GM11168 (cell line): ENCODE measurements at regions not wholly inside any gene's neighbourhood (a gene's known extent, or its start where the extent isn't known, plus 50 kb on each side); places are given as distances from the start of the nearest gene placed in this dataset.

Experiments
- in situ Hi-C: fragments of 300-500 bp; cut with MboI; formaldehyde crosslinking; loops from one replicate; pipeline ENCODE4 v1.12.0; 2022; ENCODE audit warnings: low sequenced_read_pairs; ENCODE audit not compliant: unreplicated experiment

GRCh38 chr20:63073738-63074065 lies 66.9 kb upstream of the BHLHE23 start:
- in situ Hi-C loops = no loop called here

GRCh38 chr20:63072991-63073737 lies 66.4 kb upstream of the BHLHE23 start:
- in situ Hi-C loops = no loop called here

DNA sequence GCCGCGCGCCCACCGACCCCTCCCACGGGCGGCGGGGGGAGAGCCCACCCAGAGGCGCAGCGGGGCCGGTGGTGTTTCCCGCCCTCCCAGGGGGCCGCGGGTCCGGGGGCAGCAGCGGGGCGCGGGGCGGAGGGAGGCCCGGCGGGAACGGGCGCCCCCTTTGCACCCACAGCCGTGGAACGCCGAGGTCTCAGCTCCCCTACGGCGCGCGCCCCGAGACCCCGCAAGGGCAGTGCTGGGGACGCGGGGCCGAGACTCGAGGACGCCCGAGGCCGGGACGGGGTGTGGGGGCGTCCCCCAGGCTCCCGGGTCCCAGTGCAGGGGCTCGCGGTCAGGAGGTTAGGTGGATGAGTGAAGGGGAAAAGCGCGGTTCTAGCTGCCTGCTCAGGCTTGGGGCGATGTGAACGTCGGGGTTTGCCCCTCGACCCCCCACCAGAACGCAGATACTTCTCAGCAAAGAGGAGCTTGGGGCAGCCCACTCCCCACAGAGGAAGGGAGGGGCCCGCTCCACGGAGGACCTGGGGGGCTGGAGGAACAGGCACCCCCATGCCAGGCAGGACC lies 65.5 kb upstream of the BHLHE23 start:
- in situ Hi-C loops = no loop called here

GRCh38 chr20:63071541-63072181 lies 64.9 kb upstream of the BHLHE23 start:
- in situ Hi-C loops = no loop called here

GRCh38 chr20:63070771-63071540 lies 64.2 kb upstream of the BHLHE23 start:
- in situ Hi-C loops = no loop called here

- in situ Hi-C loops = no loop called here
Measured at GRCh38 chr20:63070301-63070625, 63.5 kb upstream of the BHLHE23 start.

DNA sequence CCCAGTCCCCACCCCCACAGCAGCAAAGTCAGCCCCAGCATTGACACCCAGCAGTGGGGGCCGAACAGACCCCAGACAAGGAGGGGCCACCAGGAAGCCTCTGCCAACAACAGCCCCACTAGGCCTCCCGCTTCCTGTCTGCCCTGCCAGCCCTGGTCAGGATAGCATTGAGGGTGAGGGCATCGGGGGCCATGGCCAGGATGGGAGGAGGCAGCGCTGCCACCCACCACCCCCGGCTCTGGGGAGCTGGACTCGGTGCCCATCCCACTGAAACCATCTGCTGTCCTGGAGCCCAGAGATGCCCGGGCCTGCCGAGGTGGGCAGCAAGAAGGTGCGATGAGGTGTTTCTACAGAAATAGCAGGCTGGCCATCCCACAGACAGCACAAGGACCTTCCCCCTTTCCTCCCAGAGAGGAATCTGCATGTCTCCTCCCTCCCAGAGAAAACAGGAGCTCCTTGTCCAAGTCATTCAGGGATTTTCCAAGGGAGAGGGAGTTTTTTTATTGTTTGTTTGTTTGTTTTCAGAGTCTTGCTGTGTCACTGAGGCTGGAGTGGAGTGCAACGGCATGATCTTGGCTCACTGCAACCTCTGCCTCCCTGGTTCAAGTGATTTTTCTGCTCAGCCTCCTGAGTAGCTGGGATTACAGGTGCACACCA lies 62.1 kb upstream of the BHLHE23 start:
- in situ Hi-C loops = no loop called here

GRCh38 chr20:63067721-63068560 lies 61.2 kb upstream of the BHLHE23 start:
- in situ Hi-C loops = no loop called here

DNA sequence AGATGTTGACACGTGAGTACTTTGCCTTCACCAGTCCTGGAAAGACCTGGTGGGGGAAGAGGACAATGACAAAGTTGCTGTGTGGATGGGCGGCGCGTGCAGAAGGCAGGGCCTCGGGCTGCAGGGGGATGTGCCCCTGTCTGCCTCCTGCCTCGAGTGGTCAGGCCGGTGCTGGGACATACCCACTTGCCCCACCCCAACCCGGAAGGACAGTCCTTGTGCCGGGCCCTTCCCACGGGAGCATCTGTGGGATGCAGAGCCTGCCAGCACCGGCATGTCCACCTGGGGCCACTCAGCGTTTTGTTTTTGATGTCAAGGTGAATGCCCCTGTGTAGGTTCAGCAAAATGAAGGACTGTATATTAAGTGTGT lies 60.5 kb upstream of the BHLHE23 start:
- in situ Hi-C loops = no loop called here

DNA sequence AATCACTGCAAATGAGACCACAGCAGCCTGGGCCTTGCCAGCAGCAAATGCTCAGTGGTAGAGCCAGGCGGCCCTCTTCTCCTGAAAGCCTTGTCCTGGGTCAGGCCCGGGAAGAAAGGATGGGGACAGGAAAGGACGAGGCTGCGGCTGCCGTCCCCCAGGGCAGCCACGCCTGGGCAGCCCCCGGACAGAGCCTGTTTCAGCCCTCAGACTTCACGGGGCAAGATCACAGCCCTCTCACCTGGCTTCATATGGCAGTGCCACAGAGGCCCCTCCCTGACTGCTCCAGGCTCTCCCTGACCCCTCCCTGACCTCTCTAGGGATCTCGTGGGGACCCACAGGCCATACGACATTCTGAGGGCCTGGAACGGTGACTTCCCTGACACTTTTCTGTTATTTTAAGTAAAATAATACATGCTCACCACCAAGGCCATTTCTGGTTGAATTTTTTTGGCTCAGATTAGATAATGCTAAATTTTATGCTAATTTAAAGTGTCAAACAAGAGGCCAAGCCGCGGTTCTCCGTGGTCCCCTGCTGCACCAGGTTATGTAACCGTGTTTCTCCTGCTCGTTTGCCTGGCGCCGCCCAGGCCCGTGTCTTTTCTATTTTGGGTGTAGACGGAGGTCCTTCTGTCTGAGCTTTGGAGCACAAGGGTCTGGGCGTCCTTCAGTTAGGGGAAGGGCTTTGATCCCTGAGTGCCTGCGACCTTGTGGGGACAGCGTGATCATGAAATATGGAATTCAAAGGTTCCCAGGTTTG lies 59.9 kb upstream of the BHLHE23 start:
- in situ Hi-C loops = no loop called here

DNA sequence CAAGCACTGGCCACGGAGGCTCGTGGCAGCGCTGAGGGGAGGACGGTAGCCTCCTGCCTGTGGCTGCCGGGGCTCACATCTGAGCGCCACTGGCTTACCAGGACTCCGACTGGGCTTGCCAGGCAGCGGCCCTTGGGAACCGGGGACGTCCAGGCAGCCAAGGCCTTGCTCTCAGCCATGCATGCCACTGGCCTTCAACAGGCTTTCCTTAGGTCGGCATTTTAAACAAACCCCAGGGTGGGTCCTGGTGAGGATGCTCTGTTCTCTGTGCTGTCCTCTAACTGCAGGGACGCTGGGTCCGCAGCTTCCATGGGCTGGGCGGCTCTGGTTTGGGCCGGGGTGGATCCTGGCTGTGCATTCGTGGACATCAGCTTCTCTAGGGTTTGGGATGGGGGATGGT lies 59.1 kb upstream of the BHLHE23 start:
- in situ Hi-C loops = no loop called here

DNA sequence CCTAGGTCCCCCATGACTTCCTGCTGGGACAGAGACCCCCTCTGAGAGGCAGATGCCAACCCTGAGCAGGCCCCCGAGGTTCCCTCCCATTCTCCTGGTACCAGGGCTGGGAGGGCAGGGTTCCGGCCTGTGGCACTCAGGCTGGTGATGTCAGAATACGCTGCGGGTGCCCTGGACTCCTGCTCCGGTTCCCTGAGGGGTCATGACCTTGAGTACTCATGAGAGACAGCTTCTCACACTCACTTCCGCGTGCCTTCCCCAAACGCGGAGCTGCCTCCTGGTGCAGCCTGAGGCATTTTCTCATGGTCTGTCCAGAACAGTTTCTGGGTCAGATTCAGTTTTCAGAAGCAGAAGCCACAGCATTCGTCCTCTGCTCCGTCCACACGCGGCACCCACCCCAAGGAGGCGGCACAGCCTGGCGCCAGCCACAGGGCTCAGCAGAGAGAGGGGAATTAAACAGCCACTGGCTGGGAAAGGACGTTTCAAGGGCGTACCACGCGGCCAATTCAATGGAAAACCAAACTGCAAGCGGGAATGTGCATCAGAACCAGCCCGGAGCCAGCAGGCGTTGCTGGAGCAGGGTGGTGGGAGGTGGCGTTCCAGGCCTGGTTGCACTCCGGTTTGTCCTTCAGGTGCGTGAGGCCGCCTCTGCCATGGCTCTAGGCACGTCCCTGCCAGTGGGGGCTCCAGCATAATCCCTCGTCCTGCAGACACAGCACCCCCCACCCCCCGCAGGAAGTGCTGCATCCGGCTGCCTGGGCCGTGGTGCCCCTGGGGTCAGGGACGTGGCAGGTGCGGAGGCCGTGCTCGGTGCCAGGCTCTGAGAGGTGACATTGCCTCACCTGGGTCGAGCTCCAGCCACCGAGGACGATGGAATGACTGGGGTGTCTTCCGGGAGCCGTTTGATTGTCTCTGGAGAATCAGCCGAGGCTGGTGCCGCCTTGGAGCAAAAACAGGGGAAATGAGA lies 58.3 kb upstream of the BHLHE23 start:
- in situ Hi-C loops = no loop called here

GRCh38 chr20:63064310-63064709 lies 57.5 kb upstream of the BHLHE23 start:
- in situ Hi-C loops = no loop called here

- in situ Hi-C loops = no loop called here
Measured at GRCh38 chr20:63062188-63063140, 55.7 kb upstream of the BHLHE23 start.

DNA sequence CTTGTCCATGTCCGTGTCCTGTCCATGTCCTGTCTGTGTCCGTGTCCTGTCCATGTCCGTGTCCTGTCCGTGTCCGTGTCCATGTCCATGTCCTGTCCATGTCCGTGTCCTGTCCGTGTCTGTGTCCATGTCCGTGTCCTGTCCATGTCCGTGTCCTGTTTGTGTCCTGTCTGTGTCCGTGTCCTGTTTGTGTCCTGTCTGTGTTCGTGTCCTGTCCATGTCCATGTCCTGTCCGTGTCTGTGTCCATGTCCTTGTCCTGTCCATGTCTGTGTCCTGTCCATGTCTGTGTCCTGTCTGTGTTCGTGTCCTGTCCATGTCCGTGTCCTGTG lies 55.0 kb upstream of the BHLHE23 start:
- in situ Hi-C loops = no loop called here

DNA sequence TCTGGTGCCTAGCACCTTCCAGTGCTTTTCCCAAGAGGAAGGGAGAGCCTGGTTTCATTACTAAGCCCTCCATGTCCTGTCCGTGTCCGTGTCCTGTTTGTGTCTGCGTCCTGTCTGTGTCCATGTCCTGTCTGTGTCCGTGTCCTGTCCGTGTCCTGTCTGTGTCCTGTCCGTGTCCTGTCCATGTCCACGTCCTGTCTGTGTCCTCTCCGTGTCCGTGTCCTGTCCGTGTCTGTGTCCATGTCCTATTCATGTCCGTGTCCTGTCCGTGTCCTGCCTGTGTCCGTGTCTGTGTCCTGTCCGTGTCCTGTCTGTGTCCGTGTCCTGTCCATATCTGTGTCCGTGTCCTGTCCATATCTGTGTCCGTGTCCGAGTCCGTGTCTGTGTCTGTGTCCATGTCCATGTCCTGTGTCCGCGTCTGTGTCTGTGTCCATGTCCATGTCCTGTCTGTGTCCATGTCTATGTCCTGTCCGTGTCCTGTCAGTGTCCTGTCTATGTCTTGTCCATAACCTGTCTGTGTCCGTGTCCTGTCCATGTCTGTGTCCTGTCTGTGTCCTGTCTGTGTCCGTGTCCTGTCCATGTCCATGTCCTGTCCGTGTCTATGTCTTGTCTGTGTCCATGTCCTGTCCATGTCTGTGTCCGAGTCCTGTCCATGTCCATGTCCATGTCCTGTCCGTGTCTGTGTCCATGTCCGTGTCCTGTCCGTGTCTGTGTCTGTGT lies 54.4 kb upstream of the BHLHE23 start:
- in situ Hi-C loops = no loop called here
